Neutrophil (primary cell): ENCODE measurements at regions not wholly inside any gene's neighbourhood (a gene's known extent, or its start where the extent isn't known, plus 50 kb on each side); places are given as distances from the start of the nearest gene placed in this dataset.

ENCODE experiments used
- H3K27ac ChIP-seq: fragments of 200-600 bp; sonication (generic); 2 replicates; pipeline ENCODE4 v1.5.1; 2016; ENCODE audit warnings: mild to moderate bottlenecking, moderate library complexity
- H3K27me3 ChIP-seq: fragments of 200-600 bp; sonication (generic); 2 replicates; pipeline ENCODE4 v1.6.0; 2016; ENCODE audit warnings: mild to moderate bottlenecking
- H3K36me3 ChIP-seq: fragments of 200-600 bp; sonication (generic); 2 replicates; pipeline ENCODE4 v1.5.1; 2017
- H3K4me1 ChIP-seq, 2 experiments: fragments of 200-600 bp in 1 of 2; sonication (generic) in 1 of 2; 1 replicate in 1 of 2; 2 replicates in 1 of 2; pipeline versions ENCODE4 v1.5.1 to v1.6.1; 2013 to 2016; ENCODE audit warnings: low read depth in 1 of 2, low read length in 1 of 2, mild to moderate bottlenecking in 1 of 2, moderate library complexity in 1 of 2; ENCODE audit not compliant: control insufficient read depth in 1 of 2, insufficient read depth in 1 of 2
- H3K4me3 ChIP-seq, 2 experiments: fragments of 200-600 bp in 1 of 2; sonication (generic) in 1 of 2; 1 replicate in 1 of 2; 2 replicates in 1 of 2; pipeline ENCODE4 v1.5.1; 2013 to 2016; ENCODE audit warnings: low read depth in 1 of 2, low read length in 1 of 2, mild to moderate bottlenecking in 1 of 2, moderate library complexity in 1 of 2
- H3K9me3 ChIP-seq: fragments of 200-600 bp; sonication (generic); 2 replicates; pipeline ENCODE4 v1.5.1; 2016
- TF ChIP-seq, protein P1 (sequence below): fragments of 200-600 bp; sonication (generic); IDR thresholded peaks from 2 replicates; pipeline ENCODE4 v1.5.1; 2016; ENCODE audit warnings: antibody characterized with exemption

GRCh38 chr2:207413376-207413907 is 116.3 kb upstream of the CREB1 start:
- Histone ChIP-seq H3K27me3 (no peaks in the 10 kb centered on the region), H3K4me3 (no peak overlapping the region), H3K36me3 (no peaks in the 10 kb centered on the region), H3K9me3 (no peaks in the 10 kb centered on the region), H3K27ac (no peak overlapping the region), H3K4me1 (no peaks in the 10 kb centered on the region)
- TF ChIP-seq, protein P1, sequence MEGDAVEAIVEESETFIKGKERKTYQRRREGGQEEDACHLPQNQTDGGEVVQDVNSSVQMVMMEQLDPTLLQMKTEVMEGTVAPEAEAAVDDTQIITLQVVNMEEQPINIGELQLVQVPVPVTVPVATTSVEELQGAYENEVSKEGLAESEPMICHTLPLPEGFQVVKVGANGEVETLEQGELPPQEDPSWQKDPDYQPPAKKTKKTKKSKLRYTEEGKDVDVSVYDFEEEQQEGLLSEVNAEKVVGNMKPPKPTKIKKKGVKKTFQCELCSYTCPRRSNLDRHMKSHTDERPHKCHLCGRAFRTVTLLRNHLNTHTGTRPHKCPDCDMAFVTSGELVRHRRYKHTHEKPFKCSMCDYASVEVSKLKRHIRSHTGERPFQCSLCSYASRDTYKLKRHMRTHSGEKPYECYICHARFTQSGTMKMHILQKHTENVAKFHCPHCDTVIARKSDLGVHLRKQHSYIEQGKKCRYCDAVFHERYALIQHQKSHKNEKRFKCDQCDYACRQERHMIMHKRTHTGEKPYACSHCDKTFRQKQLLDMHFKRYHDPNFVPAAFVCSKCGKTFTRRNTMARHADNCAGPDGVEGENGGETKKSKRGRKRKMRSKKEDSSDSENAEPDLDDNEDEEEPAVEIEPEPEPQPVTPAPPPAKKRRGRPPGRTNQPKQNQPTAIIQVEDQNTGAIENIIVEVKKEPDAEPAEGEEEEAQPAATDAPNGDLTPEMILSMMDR, result no peak

GRCh38 chr2:207416111-207416510 is 113.7 kb upstream of the CREB1 start:
- no peaks in the 10 kb centered on the region for H3K4me1 ChIP-seq
- no peak overlapping the region for H3K4me3 ChIP-seq
- H3K36me3 ChIP-seq, result no peaks in the 10 kb centered on the region
- no peaks in the 10 kb centered on the region for H3K27me3 ChIP-seq
- no peaks in the 10 kb centered on the region for H3K9me3 ChIP-seq
- H3K27ac ChIP-seq, result no peak overlapping the region
- TF ChIP-seq, protein P1, result no peak

DNA sequence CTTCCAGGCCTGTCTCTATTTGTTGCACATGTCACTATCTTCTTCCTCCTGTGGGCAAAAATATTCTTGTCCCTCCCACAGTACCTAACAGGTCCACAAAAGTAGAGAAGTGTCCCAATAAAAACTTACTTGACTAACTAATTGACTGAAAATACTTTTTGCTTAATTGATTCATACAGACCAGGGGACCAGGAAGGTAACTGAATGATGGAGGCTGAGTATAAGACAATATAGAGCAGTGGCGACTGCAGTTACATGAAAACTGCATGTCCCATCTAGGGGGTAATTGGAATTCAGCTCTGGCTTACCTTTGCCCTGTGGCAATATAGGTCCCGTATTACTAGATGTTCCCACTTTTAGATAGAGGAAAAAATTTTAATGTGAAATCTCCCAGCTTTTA is 112.9 kb upstream of the CREB1 start:
- Histone ChIP-seq H3K27me3 (no peaks in the 10 kb centered on the region), H3K27ac (no peak overlapping the region), H3K9me3 (no peaks in the 10 kb centered on the region), H3K4me3 (no peak overlapping the region), H3K36me3 (no peaks in the 10 kb centered on the region), H3K4me1 (no peaks in the 10 kb centered on the region)
- TF ChIP-seq, protein P1, result no peak

DNA sequence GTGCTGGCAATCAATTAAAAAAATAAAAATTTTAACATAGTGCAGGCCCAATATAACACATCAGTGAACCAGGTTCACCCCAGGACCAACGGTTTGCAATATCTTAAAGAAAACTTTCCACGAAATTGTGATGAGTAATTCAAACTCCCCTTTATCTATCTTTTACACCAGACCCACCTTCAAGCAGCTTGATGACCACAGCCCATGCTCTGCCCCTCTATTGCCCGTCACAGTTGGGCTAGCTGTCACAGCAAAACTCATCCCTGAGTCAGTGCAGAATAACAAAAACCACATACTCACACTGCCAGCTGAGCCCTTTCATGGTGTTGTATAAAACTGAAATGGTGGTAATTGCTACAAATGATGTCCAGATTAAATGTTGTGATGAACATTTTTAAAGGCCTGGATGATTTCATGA is 112.5 kb upstream of the CREB1 start:
- H3K27me3 ChIP-seq, result no peaks in the 10 kb centered on the region
- no peak overlapping the region for H3K4me3 ChIP-seq
- TF ChIP-seq, protein P1, result no peak
- H3K9me3 ChIP-seq, result no peaks in the 10 kb centered on the region
- no peak overlapping the region for H3K27ac ChIP-seq
- no peaks in the 10 kb centered on the region for H3K4me1 ChIP-seq
- H3K36me3 ChIP-seq, result no peaks in the 10 kb centered on the region

- Histone ChIP-seq H3K4me3 (no peak overlapping the region), H3K4me1 (no peaks in the 10 kb centered on the region), H3K9me3 (no peaks in the 10 kb centered on the region), H3K27me3 (no peaks in the 10 kb centered on the region), H3K36me3 (no peaks in the 10 kb centered on the region), H3K27ac (no peak overlapping the region)
- TF ChIP-seq, protein P1, result no peak
These were observed 111.3 kb upstream of the CREB1 start for GRCh38 chr2:207418419-207418818.

- Histone ChIP-seq H3K4me3 (no peak overlapping the region), H3K9me3 (no peaks in the 10 kb centered on the region), H3K4me1 (no peaks in the 10 kb centered on the region), H3K27me3 (no peaks in the 10 kb centered on the region), H3K36me3 (no peaks in the 10 kb centered on the region), H3K27ac (no peak overlapping the region)
- TF ChIP-seq, protein P1, result no peak
These were observed 110.4 kb upstream of the CREB1 start for GRCh38 chr2:207419331-207419730.
